Keratinocyte (primary cell): ENCODE measurements at regions not wholly inside any gene's neighbourhood (a gene's known extent, or its start where the extent isn't known, plus 50 kb on each side); places are given as distances from the start of the nearest gene placed in this dataset.

ENCODE experiments used
- DNase-seq: peaks from one replicate; pipeline ENCODE4 v3.0.0-alpha.2; 2011; ENCODE audit warnings: low read depth, missing footprints, low spot score
- FAIRE-seq: peaks from 2 replicates; lab custom pipeline; 2011; peaks lifted over from hg19 to GRCh38; lab: Jason Lieb, UNC
- H2AFZ ChIP-seq: 2 replicates; pipeline ENCODE4 v1.6.0; 2012; ENCODE audit warnings: low read length, control low read depth, inconsistent platforms; ENCODE audit not compliant: control insufficient read depth
- H3K27ac ChIP-seq: 2 replicates; pipeline ENCODE4 v1.5.1; 2011; ENCODE audit warnings: low read length; ENCODE audit not compliant: control insufficient read depth, insufficient read depth
- H3K27me3 ChIP-seq: 3 replicates; pipeline ENCODE4 v1.6.0; 2011; ENCODE audit warnings: low read length; ENCODE audit not compliant: control insufficient read depth, insufficient read depth; ENCODE audit errors: extremely low read depth
- H3K36me3 ChIP-seq, 2 experiments: 2 replicates in 1 of 2; 3 replicates in 1 of 2; pipeline ENCODE4 v1.5.1; 2011; ENCODE audit warnings: low read length in 2 of 2, mild to moderate bottlenecking in 1 of 2; ENCODE audit not compliant: control insufficient read depth in 2 of 2, insufficient read depth in 2 of 2; ENCODE audit errors: extremely low read depth in 1 of 2
- H3K4me1 ChIP-seq: 3 replicates; pipeline ENCODE4 v1.5.1; 2011; ENCODE audit warnings: low read length; ENCODE audit not compliant: control insufficient read depth, insufficient read depth; ENCODE audit errors: extremely low read depth
- H3K4me2 ChIP-seq: 3 replicates; pipeline ENCODE4 v1.6.0; 2011; ENCODE audit warnings: low read depth, low read length; ENCODE audit not compliant: control insufficient read depth, insufficient read depth; ENCODE audit errors: extremely low read depth
- H3K4me3 ChIP-seq, 3 experiments: fragments of 200-600 bp in 1 of 3; sonication (generic) in 1 of 3; 2 replicates in 2 of 3; 3 replicates in 1 of 3; pipeline ENCODE4 v1.5.1; 2011 to 2016; ENCODE audit warnings: low read length in 3 of 3, mild to moderate bottlenecking in 3 of 3, control low read depth in 2 of 3, inconsistent platforms in 1 of 3, low read depth in 1 of 3, mixed read lengths in 1 of 3, mixed run types in 1 of 3, moderate library complexity in 1 of 3; ENCODE audit not compliant: control insufficient read depth in 2 of 3, insufficient read depth in 2 of 3; ENCODE audit errors: extremely low read depth in 1 of 3
- H3K79me2 ChIP-seq: 2 replicates; pipeline ENCODE4 v1.6.0; 2012; ENCODE audit warnings: low read length; ENCODE audit not compliant: control insufficient read depth, insufficient read depth
- H3K9ac ChIP-seq: 3 replicates; pipeline ENCODE4 v1.6.0; 2011; ENCODE audit warnings: low read length; ENCODE audit not compliant: control insufficient read depth, insufficient read depth; ENCODE audit errors: extremely low read depth
- H3K9me1 ChIP-seq: 3 replicates; pipeline ENCODE4 v1.6.0; 2011; ENCODE audit warnings: low read length; ENCODE audit not compliant: control insufficient read depth, insufficient read depth; ENCODE audit errors: extremely low read depth
- H3K9me3 ChIP-seq: 2 replicates; pipeline ENCODE4 v1.5.1; 2012; ENCODE audit warnings: low read depth, low read length; ENCODE audit not compliant: control insufficient read depth
- H4K20me1 ChIP-seq: 3 replicates; pipeline ENCODE4 v1.6.0; 2011; ENCODE audit warnings: low read length; ENCODE audit not compliant: control insufficient read depth, insufficient read depth; ENCODE audit errors: extremely low read depth
- EZH2 ChIP-seq: IDR thresholded peaks from one replicate; pipeline ENCODE4 v1.6.1; 2012; ENCODE audit warnings: inconsistent platforms, mild to moderate bottlenecking, low read length, moderate library complexity
- dilution Hi-C: fragments of 300-500 bp; cut with MboI; formaldehyde crosslinking; loops from one replicate; pipeline ENCODE4 v1.7.0; 2020; ENCODE audit warnings: low sequenced_read_pairs; ENCODE audit not compliant: extremely low pct_ligation_motif_present
- TF ChIP-seq, protein P1 (sequence below), 3 experiments: IDR thresholded peaks in 1 of 3; conservative IDR thresholded peaks in 1 of 3; optimal IDR thresholded peaks in 1 of 3; 2 replicates in 2 of 3; 3 replicates in 1 of 3; pipeline versions ENCODE3 to v1.5.1; 2011; ENCODE audit warnings: low read length in 3 of 3, mild to moderate bottlenecking in 3 of 3, moderate library complexity in 2 of 3, control low read depth in 1 of 3, inconsistent platforms in 1 of 3; ENCODE audit not compliant: insufficient read depth in 2 of 3; ENCODE audit errors: extremely low read depth in 1 of 3

DNA sequence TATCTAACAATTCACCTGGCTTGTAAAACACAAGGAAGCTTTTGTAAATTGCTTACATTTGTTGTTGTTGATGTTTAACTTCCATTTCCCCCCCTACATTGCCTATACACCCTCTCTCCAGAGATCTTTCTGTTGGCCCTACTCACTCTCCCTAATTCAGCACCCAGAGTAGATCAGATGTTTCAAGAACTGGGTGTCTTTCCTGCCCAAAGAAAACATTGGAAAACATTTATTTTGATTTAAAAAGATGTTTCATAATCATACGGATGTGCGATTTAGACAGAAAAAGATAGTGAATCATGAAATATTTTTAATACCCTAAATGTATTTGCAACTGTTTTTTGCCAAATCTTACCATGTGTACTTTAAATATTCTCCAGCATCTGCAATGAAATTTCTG lies 446.4 kb upstream of the RGS6 start:
- H2AFZ ChIP-seq, result no peak overlapping the region
- H4K20me1 ChIP-seq, result no peaks in the 10 kb centered on the region
- H3K27ac ChIP-seq, result no peak overlapping the region
- H3K4me3 ChIP-seq, result no peak overlapping the region
- peaks cover 7% of the 10 kb centered on the region for H3K4me1 ChIP-seq
- no peaks in the 10 kb centered on the region for H3K9me3 ChIP-seq
- no peak overlapping the region for H3K9ac ChIP-seq
- TF ChIP-seq, protein P1, sequence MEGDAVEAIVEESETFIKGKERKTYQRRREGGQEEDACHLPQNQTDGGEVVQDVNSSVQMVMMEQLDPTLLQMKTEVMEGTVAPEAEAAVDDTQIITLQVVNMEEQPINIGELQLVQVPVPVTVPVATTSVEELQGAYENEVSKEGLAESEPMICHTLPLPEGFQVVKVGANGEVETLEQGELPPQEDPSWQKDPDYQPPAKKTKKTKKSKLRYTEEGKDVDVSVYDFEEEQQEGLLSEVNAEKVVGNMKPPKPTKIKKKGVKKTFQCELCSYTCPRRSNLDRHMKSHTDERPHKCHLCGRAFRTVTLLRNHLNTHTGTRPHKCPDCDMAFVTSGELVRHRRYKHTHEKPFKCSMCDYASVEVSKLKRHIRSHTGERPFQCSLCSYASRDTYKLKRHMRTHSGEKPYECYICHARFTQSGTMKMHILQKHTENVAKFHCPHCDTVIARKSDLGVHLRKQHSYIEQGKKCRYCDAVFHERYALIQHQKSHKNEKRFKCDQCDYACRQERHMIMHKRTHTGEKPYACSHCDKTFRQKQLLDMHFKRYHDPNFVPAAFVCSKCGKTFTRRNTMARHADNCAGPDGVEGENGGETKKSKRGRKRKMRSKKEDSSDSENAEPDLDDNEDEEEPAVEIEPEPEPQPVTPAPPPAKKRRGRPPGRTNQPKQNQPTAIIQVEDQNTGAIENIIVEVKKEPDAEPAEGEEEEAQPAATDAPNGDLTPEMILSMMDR (optimal IDR thresholded peaks at IDR 0.05 in 1 of 3, IDR thresholded peaks at IDR 0.05 in 1 of 3, conservative IDR thresholded peaks at IDR 0.05 in 1 of 3; ENCODE audit: extremely low read depth in 1 of 3, insufficient read depth in 2 of 3, low read length in 3 of 3), result no peak
- TF ChIP-seq EZH2, result no peak
- dilution Hi-C loops, result no loop called here
- no peak for FAIRE-seq
- H3K9me1 ChIP-seq, result peaks cover 2% of the 10 kb centered on the region
- no peaks in the 10 kb centered on the region for H3K27me3 ChIP-seq
- H3K36me3 ChIP-seq, result no peaks in the 10 kb centered on the region
- H3K79me2 ChIP-seq, result no peaks in the 10 kb centered on the region
- DNase-seq, result no peak
- H3K4me2 ChIP-seq, result no peak overlapping the region

DNA sequence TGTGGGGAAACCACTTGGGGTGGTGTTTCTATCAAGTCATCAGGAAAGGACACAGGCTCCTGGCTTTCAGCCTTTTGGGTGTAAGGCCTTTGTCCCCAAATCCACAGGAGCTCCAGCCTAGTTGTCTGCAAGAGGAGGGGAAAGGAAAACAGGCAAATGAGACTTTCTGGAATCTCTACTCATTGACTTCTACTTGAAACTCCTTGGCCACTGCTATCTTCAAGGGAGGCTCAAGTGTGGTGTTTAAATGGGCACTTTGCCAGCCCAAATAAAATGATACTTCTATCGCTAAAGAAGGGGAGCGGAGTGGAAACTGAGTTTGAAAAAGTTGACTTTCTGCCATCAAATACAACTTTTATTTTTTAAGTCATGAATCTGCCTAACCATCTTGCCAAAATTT lies 445.9 kb upstream of the RGS6 start:
- Histone ChIP-seq H2AFZ (no peak overlapping the region), H3K36me3 (no peaks in the 10 kb centered on the region), H3K27me3 (no peaks in the 10 kb centered on the region), H4K20me1 (no peaks in the 10 kb centered on the region), H3K4me2 (no peak overlapping the region), H3K79me2 (no peaks in the 10 kb centered on the region), H3K27ac (no peak overlapping the region), H3K9me3 (no peaks in the 10 kb centered on the region), H3K9ac (no peak overlapping the region), H3K4me3 (no peak overlapping the region), H3K4me1 (peaks cover 7% of the 10 kb centered on the region), H3K9me1 (peaks cover 2% of the 10 kb centered on the region)
- FAIRE-seq (no peak), DNase-seq (no peak)
- dilution Hi-C loops, result no loop called here
- TF ChIP-seq, protein P1 (optimal IDR thresholded peaks at IDR 0.05 in 1 of 3, IDR thresholded peaks at IDR 0.05 in 1 of 3, conservative IDR thresholded peaks at IDR 0.05 in 1 of 3; ENCODE audit: extremely low read depth in 1 of 3, insufficient read depth in 2 of 3, low read length in 3 of 3), result no peak
- no peak for TF ChIP-seq EZH2
